Smooth muscle cell (in vitro differentiated cells): ENCODE measurements at regions not wholly inside any gene's neighbourhood (a gene's known extent, or its start where the extent isn't known, plus 50 kb on each side); places are given as distances from the start of the nearest gene placed in this dataset.

ENCODE experiments used
- DNase-seq: peaks from one replicate; lab custom pipeline; 2025; ENCODE audit not compliant: unreplicated experiment; lab: John Stamatoyannopoulos, UW
- H2AFZ ChIP-seq: fragments of 200-600 bp; sonication (generic); 2 replicates; pipeline ENCODE4 v1.6.0; 2016; ENCODE audit warnings: antibody characterized with exemption, low read depth, mild to moderate bottlenecking
- H3F3A ChIP-seq: fragments of 200-600 bp; sonication (generic); 2 replicates; pipeline ENCODE4 v1.6.0; 2017; ENCODE audit warnings: antibody characterized with exemption, low read depth
- H3K27ac ChIP-seq: fragments of 200-600 bp; sonication (generic); 2 replicates; pipeline ENCODE4 v1.5.1; 2016; ENCODE audit warnings: low read depth, mild to moderate bottlenecking
- H3K27me3 ChIP-seq: fragments of 200-600 bp; sonication (generic); 2 replicates; pipeline ENCODE4 v1.6.1; 2016; ENCODE audit warnings: low read depth, mild to moderate bottlenecking
- H3K36me3 ChIP-seq: fragments of 200-600 bp; sonication (generic); 2 replicates; pipeline ENCODE4 v1.5.1; 2016; ENCODE audit warnings: low read depth
- H3K4me1 ChIP-seq: fragments of 200-600 bp; sonication (generic); 2 replicates; pipeline ENCODE4 v1.5.1; 2016; ENCODE audit warnings: low read depth
- H3K4me2 ChIP-seq: fragments of 200-600 bp; sonication (generic); 2 replicates; pipeline ENCODE4 v1.6.0; 2016; ENCODE audit warnings: mild to moderate bottlenecking
- H3K4me3 ChIP-seq: fragments of 200-600 bp; sonication (generic); 2 replicates; pipeline ENCODE4 v1.5.1; 2016; ENCODE audit warnings: mild to moderate bottlenecking
- H3K79me2 ChIP-seq: fragments of 200-600 bp; sonication (generic); 2 replicates; pipeline ENCODE4 v1.6.0; 2016; ENCODE audit warnings: low read depth, mild to moderate bottlenecking
- H3K9ac ChIP-seq: fragments of 200-600 bp; sonication (generic); 2 replicates; pipeline ENCODE4 v1.6.0; 2016; ENCODE audit warnings: low read depth
- H3K9me3 ChIP-seq: fragments of 200-600 bp; sonication (generic); replicated peaks from 2 replicates; pipeline ENCODE4 v1.5.1; 2016; ENCODE audit warnings: low read depth
- H4K20me1 ChIP-seq: fragments of 200-600 bp; sonication (generic); 2 replicates; pipeline ENCODE4 v1.6.0; 2016; ENCODE audit warnings: low read depth
- CTCF ChIP-seq: fragments of 200-600 bp; sonication (generic); IDR thresholded peaks from 2 replicates; pipeline ENCODE4 v1.5.1; 2017; ENCODE audit warnings: borderline replicate concordance, mild to moderate bottlenecking, antibody characterized with exemption; ENCODE audit not compliant: insufficient read depth, poor library complexity, severe bottlenecking
- WGBS: methylation state at CpG from one replicate; pipeline ENCODE4 v1.1.7; 2016; ENCODE audit warnings: low lambda C conversion rate; 5-methylcytosine and 5-hydroxymethylcytosine counted together

DNA sequence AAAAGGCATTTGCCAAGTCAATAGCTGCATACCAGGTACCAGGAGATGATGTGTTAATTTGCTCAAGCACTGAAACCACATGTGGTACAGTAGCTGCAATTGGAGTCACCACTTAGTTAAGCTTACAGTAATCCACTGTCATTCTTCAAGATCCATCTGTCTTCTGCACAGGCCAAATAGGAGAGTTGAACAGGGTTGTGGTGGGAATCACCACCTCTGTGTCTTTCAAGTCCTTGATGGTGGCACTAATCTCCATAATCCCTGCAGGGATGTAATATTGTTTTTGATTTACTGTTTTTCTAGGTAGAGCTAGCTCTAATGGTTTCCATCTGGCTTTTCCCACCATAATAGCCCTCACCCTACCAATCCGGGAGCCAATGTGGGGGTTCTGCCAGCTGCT, 91.9 kb downstream of the FCRL5 start:
- no peak for TF ChIP-seq CTCF
- WGBS, result 96% methylated on average over 1 of the region's 1 CpG
- DNase-seq, result no peak
- no peaks in the 10 kb centered on the region for H3K4me1 ChIP-seq
- H4K20me1 ChIP-seq, result no peaks in the 10 kb centered on the region
- no peak overlapping the region for H3K4me3 ChIP-seq
- no peak overlapping the region for H3K9ac ChIP-seq
- H3K4me2 ChIP-seq, result no peak overlapping the region
- H3K79me2 ChIP-seq, result no peaks in the 10 kb centered on the region
- no peaks in the 10 kb centered on the region for H3K9me3 ChIP-seq
- H3F3A ChIP-seq, result no peaks in the 10 kb centered on the region
- H3K27ac ChIP-seq, result no peak overlapping the region
- no peaks in the 10 kb centered on the region for H3K36me3 ChIP-seq
- H2AFZ ChIP-seq, result no peak overlapping the region
- H3K27me3 ChIP-seq, result no peaks in the 10 kb centered on the region

- no peaks in the 10 kb centered on the region for H3K4me1 ChIP-seq
- no peak overlapping the region for H3K9ac ChIP-seq
- no peaks in the 10 kb centered on the region for H3K9me3 ChIP-seq
- no peak for TF ChIP-seq CTCF
- DNase-seq, result no peak
- H3K36me3 ChIP-seq, result no peaks in the 10 kb centered on the region
- no peaks in the 10 kb centered on the region for H3K27me3 ChIP-seq
- H3K4me3 ChIP-seq, result no peak overlapping the region
- no peak overlapping the region for H3K27ac ChIP-seq
- WGBS, result 88% methylated on average over 3 of the region's 3 CpGs
- H2AFZ ChIP-seq, result no peak overlapping the region
- no peaks in the 10 kb centered on the region for H4K20me1 ChIP-seq
- H3K4me2 ChIP-seq, result no peak overlapping the region
- no peaks in the 10 kb centered on the region for H3F3A ChIP-seq
- H3K79me2 ChIP-seq, result no peaks in the 10 kb centered on the region
Measured at GRCh38 chr1:157457279-157457678, 95.0 kb downstream of the FCRL5 start.

GRCh38 chr1:157455318-157455717, 97.0 kb downstream of the FCRL5 start:
- Histone ChIP-seq H3K27ac (no peak overlapping the region), H3K27me3 (no peaks in the 10 kb centered on the region), H4K20me1 (no peaks in the 10 kb centered on the region), H3K9me3 (no peaks in the 10 kb centered on the region), H3K4me1 (no peaks in the 10 kb centered on the region), H3K36me3 (no peaks in the 10 kb centered on the region), H2AFZ (no peak overlapping the region), H3K9ac (no peak overlapping the region), H3F3A (no peaks in the 10 kb centered on the region), H3K4me3 (no peak overlapping the region), H3K79me2 (no peaks in the 10 kb centered on the region), H3K4me2 (no peak overlapping the region)
- no peak for TF ChIP-seq CTCF
- DNase-seq, result no peak
- 29% methylated on average over 1 of the region's 1 CpG for WGBS

DNA sequence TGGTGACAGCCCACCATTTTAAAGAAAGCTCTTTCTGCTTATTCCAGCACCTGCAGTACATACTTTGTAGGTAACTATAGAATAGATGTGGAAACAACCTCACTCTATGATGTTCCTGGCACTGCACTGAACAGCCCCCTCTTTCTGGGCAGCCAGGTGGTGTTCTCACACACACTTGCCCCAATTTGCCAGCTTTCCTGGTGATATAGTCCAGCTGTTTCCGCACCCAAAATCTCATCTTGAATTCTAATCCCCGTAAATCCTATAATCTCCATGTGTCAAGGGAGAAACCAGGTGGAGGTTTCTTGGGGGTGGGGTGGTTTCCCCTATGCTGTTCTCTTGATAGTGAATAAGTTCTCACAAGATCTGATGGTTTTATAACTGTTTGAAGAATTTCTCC, 102.2 kb downstream of the FCRL5 start:
- H3K4me2 ChIP-seq, result no peak overlapping the region
- H3K4me3 ChIP-seq, result no peak overlapping the region
- no peak overlapping the region for H3K9ac ChIP-seq
- no peaks in the 10 kb centered on the region for H3K79me2 ChIP-seq
- no peak for TF ChIP-seq CTCF
- H3K27me3 ChIP-seq, result no peaks in the 10 kb centered on the region
- no peak overlapping the region for H2AFZ ChIP-seq
- no peaks in the 10 kb centered on the region for H3K36me3 ChIP-seq
- H4K20me1 ChIP-seq, result no peaks in the 10 kb centered on the region
- no peaks in the 10 kb centered on the region for H3F3A ChIP-seq
- H3K27ac ChIP-seq, result no peak overlapping the region
- no peaks in the 10 kb centered on the region for H3K9me3 ChIP-seq
- H3K4me1 ChIP-seq, result peaks cover 5% of the 10 kb centered on the region
- WGBS, result 94% methylated on average over 2 of the region's 2 CpGs
- DNase-seq, result no peak
